OCI-LY1 (cell line): ENCODE measurements at regions not wholly inside any gene's neighbourhood (a gene's known extent, or its start where the extent isn't known, plus 50 kb on each side); places are given as distances from the start of the nearest gene placed in this dataset.

Source experiments
- H2AFZ ChIP-seq: fragments of 200-600 bp; sonication (generic), shearing (Covaris generic); 2 replicates; pipeline ENCODE4 v1.6.0; 2014; ENCODE audit warnings: antibody characterized with exemption, mild to moderate bottlenecking, low read length
- H3F3A ChIP-seq: fragments of 200-600 bp; sonication (generic), shearing (Covaris generic); 2 replicates; pipeline ENCODE4 v1.6.0; 2014; ENCODE audit warnings: mild to moderate bottlenecking, antibody characterized with exemption, low read length, moderate library complexity; ENCODE audit not compliant: insufficient read depth
- H3K27ac ChIP-seq: fragments of 200-600 bp; sonication (generic); 2 replicates; pipeline ENCODE4 v1.5.1; 2014; ENCODE audit warnings: low read length, mixed run types, mild to moderate bottlenecking, low read depth; ENCODE audit not compliant: poor library complexity, severe bottlenecking
- H3K27me3 ChIP-seq: fragments of 200-600 bp; sonication (generic); 2 replicates; pipeline ENCODE4 v1.6.0; 2014; ENCODE audit warnings: antibody characterized with exemption, mild to moderate bottlenecking, low read length, moderate library complexity; ENCODE audit not compliant: insufficient read depth
- H3K36me3 ChIP-seq: fragments of 200-600 bp; sonication (generic); 2 replicates; pipeline ENCODE4 v1.6.1; 2014; ENCODE audit warnings: mild to moderate bottlenecking, antibody characterized with exemption, low read length, moderate library complexity, mixed read lengths; ENCODE audit not compliant: insufficient read depth
- H3K4me1 ChIP-seq: fragments of 200-600 bp; sonication (generic); 2 replicates; pipeline ENCODE4 v1.5.1; 2014; ENCODE audit warnings: mild to moderate bottlenecking, low read length, moderate library complexity; ENCODE audit not compliant: insufficient read depth, severe bottlenecking
- H3K4me2 ChIP-seq: fragments of 200-600 bp; sonication (generic), shearing (Covaris generic); 2 replicates; pipeline ENCODE4 v1.6.1; 2014; ENCODE audit warnings: low read length
- H3K4me3 ChIP-seq: fragments of 200-600 bp; sonication (generic); 2 replicates; pipeline ENCODE4 v1.5.1; 2014; ENCODE audit warnings: low read length, low read depth, mild to moderate bottlenecking, mixed read lengths; ENCODE audit not compliant: poor library complexity, severe bottlenecking
- H3K79me2 ChIP-seq: fragments of 200-600 bp; shearing (Covaris generic); 2 replicates; pipeline ENCODE4 v1.6.1; 2016; ENCODE audit warnings: mixed run types, low read length, mixed read lengths; ENCODE audit not compliant: insufficient read depth
- H3K9ac ChIP-seq: fragments of 200-600 bp; sonication (generic), shearing (Covaris generic); 2 replicates; pipeline ENCODE4 v1.6.1; 2014; ENCODE audit warnings: mild to moderate bottlenecking, low read length, mixed read lengths
- H3K9me2 ChIP-seq: fragments of 200-600 bp; sonication (generic), shearing (Covaris generic); 2 replicates; pipeline ENCODE4 v1.6.1; 2014; ENCODE audit warnings: low read depth, mild to moderate bottlenecking, low read length, mixed read lengths
- H3K9me3 ChIP-seq: fragments of 200-600 bp; shearing (Covaris generic); 2 replicates; pipeline ENCODE4 v1.6.1; 2014; ENCODE audit warnings: low read length, mixed read lengths
- H4K20me1 ChIP-seq: fragments of 200-600 bp; sonication (generic), shearing (Covaris generic); 2 replicates; pipeline ENCODE4 v1.6.0; 2016; ENCODE audit warnings: mild to moderate bottlenecking, low read length; ENCODE audit not compliant: insufficient read depth
- EZH2 ChIP-seq: fragments of 200-600 bp; sonication (generic), shearing (Covaris generic); IDR thresholded peaks from 2 replicates; pipeline ENCODE4 v1.8.0; 2017; ENCODE audit warnings: borderline replicate concordance, mixed run types, mild to moderate bottlenecking, antibody characterized with exemption, low read length, moderate library complexity, mixed read lengths
- TF ChIP-seq, protein P1 (sequence below): fragments of 200-600 bp; sonication (generic), shearing (Covaris generic); IDR thresholded peaks from 2 replicates; pipeline ENCODE4 v1.5.1; 2017; ENCODE audit warnings: mild to moderate bottlenecking, antibody characterized with exemption, low read length, moderate library complexity, mixed read lengths

DNA sequence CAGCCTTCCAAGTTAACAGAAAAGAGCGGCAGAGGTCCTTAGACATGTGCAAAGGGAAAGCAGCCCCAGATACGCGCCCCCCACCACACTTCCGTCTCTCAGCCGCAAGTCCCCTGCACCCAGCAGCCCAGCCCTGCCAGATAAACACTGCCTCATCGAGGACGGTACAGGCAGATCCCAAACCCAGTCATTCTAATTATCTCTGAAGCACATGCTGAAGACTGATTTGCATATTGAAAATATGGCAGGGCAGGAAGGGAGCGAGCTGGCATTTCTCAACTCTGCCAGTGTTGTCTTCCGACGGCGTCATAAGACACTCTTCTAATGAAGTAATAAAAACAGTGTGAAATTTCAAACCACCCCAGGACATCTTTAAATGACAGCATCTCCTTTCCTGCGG, 122.8 kb upstream of the CDH4 start:
- TF ChIP-seq, protein P1, sequence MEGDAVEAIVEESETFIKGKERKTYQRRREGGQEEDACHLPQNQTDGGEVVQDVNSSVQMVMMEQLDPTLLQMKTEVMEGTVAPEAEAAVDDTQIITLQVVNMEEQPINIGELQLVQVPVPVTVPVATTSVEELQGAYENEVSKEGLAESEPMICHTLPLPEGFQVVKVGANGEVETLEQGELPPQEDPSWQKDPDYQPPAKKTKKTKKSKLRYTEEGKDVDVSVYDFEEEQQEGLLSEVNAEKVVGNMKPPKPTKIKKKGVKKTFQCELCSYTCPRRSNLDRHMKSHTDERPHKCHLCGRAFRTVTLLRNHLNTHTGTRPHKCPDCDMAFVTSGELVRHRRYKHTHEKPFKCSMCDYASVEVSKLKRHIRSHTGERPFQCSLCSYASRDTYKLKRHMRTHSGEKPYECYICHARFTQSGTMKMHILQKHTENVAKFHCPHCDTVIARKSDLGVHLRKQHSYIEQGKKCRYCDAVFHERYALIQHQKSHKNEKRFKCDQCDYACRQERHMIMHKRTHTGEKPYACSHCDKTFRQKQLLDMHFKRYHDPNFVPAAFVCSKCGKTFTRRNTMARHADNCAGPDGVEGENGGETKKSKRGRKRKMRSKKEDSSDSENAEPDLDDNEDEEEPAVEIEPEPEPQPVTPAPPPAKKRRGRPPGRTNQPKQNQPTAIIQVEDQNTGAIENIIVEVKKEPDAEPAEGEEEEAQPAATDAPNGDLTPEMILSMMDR: no peak
- TF ChIP-seq EZH2: no peak
- Histone ChIP-seq H3K9ac (no peak overlapping the region), H3K4me3 (no peak overlapping the region), H3K4me1 (no peaks in the 10 kb centered on the region), H3K9me2 (no peaks in the 10 kb centered on the region), H3F3A (no peaks in the 10 kb centered on the region), H3K4me2 (no peak overlapping the region), H2AFZ (no peak overlapping the region), H3K27me3 (no peaks in the 10 kb centered on the region; the same call in 1 of the 2 replicates), H4K20me1 (no peaks in the 10 kb centered on the region), H3K36me3 (no peaks in the 10 kb centered on the region), H3K27ac (no peak overlapping the region), H3K9me3 (no peaks in the 10 kb centered on the region), H3K79me2 (no peaks in the 10 kb centered on the region)

DNA sequence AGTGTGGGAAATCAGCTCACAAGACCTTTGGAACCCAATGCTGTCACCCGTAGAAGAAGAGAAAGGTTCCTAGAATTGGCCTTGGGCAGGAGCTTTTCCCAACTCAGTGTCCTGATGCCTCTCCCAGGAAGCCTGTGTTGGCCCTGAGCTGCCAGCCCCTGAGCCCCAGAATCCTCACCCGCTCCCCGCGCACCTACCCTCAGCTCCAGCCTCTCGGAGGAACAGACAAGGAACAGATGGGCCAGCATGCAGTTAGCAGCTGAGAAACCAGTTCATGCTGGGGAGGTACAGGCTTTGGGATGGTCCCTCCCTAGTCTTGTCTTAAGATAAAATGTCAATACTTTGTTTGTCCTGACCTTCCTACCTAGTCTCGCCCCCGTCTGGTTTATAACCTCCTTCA, 121.9 kb upstream of the CDH4 start:
- H3F3A ChIP-seq: no peaks in the 10 kb centered on the region
- H3K79me2 ChIP-seq: no peaks in the 10 kb centered on the region
- no peaks in the 10 kb centered on the region for H3K36me3 ChIP-seq
- no peak overlapping the region for H3K4me3 ChIP-seq
- no peaks in the 10 kb centered on the region for H3K9me3 ChIP-seq
- H3K4me1 ChIP-seq: no peaks in the 10 kb centered on the region
- H3K9ac ChIP-seq: no peak overlapping the region
- H3K9me2 ChIP-seq: no peaks in the 10 kb centered on the region
- H4K20me1 ChIP-seq: no peaks in the 10 kb centered on the region
- H3K4me2 ChIP-seq: no peak overlapping the region
- no peak for TF ChIP-seq EZH2
- H3K27me3 ChIP-seq: no peaks in the 10 kb centered on the region; the same call in 1 of the 2 replicates
- no peak overlapping the region for H2AFZ ChIP-seq
- no peak overlapping the region for H3K27ac ChIP-seq

DNA sequence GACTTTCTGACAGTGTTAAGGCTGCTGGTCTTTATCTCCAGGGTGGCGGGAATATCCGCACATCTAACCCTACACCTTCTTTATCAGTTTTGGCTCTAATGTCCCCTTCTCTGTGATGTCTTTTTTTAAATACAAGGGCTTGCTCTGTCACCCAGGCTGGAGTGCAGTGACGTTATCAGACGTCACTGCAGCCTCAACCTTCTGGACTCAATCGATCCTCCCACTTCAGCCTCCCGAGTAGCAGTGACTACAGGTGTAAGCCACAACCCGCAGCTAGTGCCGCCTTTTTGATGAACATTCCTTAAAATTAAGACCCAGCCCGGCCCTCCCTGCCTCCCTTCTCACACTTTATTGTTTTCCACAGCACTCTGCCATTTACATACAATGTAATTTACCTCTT, 120.1 kb upstream of the CDH4 start:
- no peak for TF ChIP-seq EZH2
- TF ChIP-seq, protein P1: no peak
- Histone ChIP-seq H3K4me2 (no peak overlapping the region), H3K9me3 (no peaks in the 10 kb centered on the region), H3K27ac (no peak overlapping the region), H3K4me3 (no peak overlapping the region), H3K4me1 (no peaks in the 10 kb centered on the region), H3K36me3 (no peaks in the 10 kb centered on the region), H3K9me2 (no peaks in the 10 kb centered on the region), H3F3A (no peaks in the 10 kb centered on the region), H3K9ac (no peak overlapping the region), H3K79me2 (no peaks in the 10 kb centered on the region), H2AFZ (no peak overlapping the region), H3K27me3 (no peaks in the 10 kb centered on the region; the same call in 1 of the 2 replicates), H4K20me1 (no peaks in the 10 kb centered on the region)

DNA sequence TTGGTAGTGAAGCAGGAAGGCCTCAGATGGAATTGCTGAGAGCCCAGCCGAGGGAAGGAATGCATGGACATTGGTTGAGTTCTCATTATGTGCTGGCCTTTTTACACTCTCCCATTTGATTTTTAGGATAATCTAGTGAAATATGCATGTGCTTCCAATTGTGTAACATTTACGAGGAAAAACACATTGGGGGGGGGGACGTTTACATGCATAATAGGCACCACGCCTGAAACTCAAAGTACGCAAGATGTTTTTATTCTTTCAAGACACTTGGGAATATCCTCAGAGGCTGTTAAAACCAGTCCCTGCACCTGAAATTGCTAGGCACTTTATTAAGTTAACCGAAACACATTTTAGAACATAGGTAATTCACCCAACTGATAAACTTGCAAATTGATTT, 118.5 kb upstream of the CDH4 start:
- Histone ChIP-seq H3K79me2 (no peaks in the 10 kb centered on the region), H3K36me3 (no peaks in the 10 kb centered on the region), H2AFZ (no peak overlapping the region), H3K9ac (no peak overlapping the region), H3K27ac (no peak overlapping the region), H3K27me3 (no peaks in the 10 kb centered on the region; the same call in 1 of the 2 replicates), H3K9me2 (no peaks in the 10 kb centered on the region), H3F3A (no peaks in the 10 kb centered on the region), H4K20me1 (no peaks in the 10 kb centered on the region), H3K4me1 (no peaks in the 10 kb centered on the region), H3K9me3 (no peaks in the 10 kb centered on the region), H3K4me3 (no peak overlapping the region), H3K4me2 (no peak overlapping the region)
- TF ChIP-seq, protein P1: no peak
- TF ChIP-seq EZH2: no peak
